Activated CD4-positive, alpha-beta T cell treated with anti-CD3 and anti-CD28 coated beads, Interleukin-2, amount 10 ng/mL, durations not matched to agents 7 days and 5 days (primary cell): ENCODE measurements at regions not wholly inside any gene's neighbourhood (a gene's known extent, or its start where the extent isn't known, plus 50 kb on each side); places are given as distances from the start of the nearest gene placed in this dataset.

Experiments
- CTCF ChIA-PET: fragments of 350-600 bp; sonication (Branson Sonifier 250); formaldehyde crosslinking; loops from one replicate; lab custom pipeline; 2021; ENCODE audit warnings: antibody characterized with exemption; lab: Charles Lee
- POLR2A ChIA-PET: fragments of 350-600 bp; sonication (Branson Sonifier 250); formaldehyde crosslinking; loops from one replicate; lab custom pipeline; 2021; ENCODE audit warnings: antibody characterized with exemption; lab: Charles Lee
- DNase-seq: peaks from one replicate; pipeline ENCODE4 v3.0.0-alpha.2; 2020
- H3K27ac Mint-ChIP-seq: one replicate; pipeline ENCODE4 v1.8.0; 2021; ENCODE audit warnings: mild to moderate bottlenecking, moderate library complexity, mixed read lengths
- H3K27me3 Mint-ChIP-seq: one replicate; pipeline ENCODE4 v1.8.0; 2021; ENCODE audit warnings: mixed read lengths
- H3K36me3 Mint-ChIP-seq: one replicate; pipeline ENCODE4 v1.8.0; 2021; ENCODE audit warnings: low read depth, mixed read lengths
- H3K4me1 Mint-ChIP-seq: one replicate; pipeline ENCODE4 v1.8.0; 2021; ENCODE audit warnings: mixed read lengths
- H3K4me3 Mint-ChIP-seq: one replicate; pipeline ENCODE4 v1.8.0; 2021; ENCODE audit warnings: mild to moderate bottlenecking, moderate library complexity, mixed read lengths
- H3K9me3 Mint-ChIP-seq: one replicate; pipeline ENCODE4 v1.8.0; 2021; ENCODE audit warnings: mixed read lengths

GRCh38 chr6:159343709-159344108 lies 174.5 kb downstream of the FNDC1 start:
- no peak for DNase-seq
- CTCF ChIA-PET, result no interaction called here
- H3K27me3 Mint-ChIP-seq, result peaks cover 23% of the 10 kb centered on the region
- H3K36me3 Mint-ChIP-seq, result no peaks in the 10 kb centered on the region
- no peak overlapping the region for H3K27ac Mint-ChIP-seq
- H3K4me3 Mint-ChIP-seq, result no peak overlapping the region
- POLR2A ChIA-PET, result no interaction called here
- peaks cover 4% of the 10 kb centered on the region for H3K9me3 Mint-ChIP-seq
- H3K4me1 Mint-ChIP-seq, result no peaks in the 10 kb centered on the region

- Mint-ChIP-seq H3K36me3 (no peaks in the 10 kb centered on the region), H3K27me3 (peaks cover 23% of the 10 kb centered on the region), H3K4me3 (no peak overlapping the region), H3K27ac (no peak overlapping the region), H3K9me3 (peaks cover 6% of the 10 kb centered on the region), H3K4me1 (no peaks in the 10 kb centered on the region)
- ChIA-PET POLR2A (no interaction called here), CTCF (no interaction called here)
- DNase-seq, result no peak
Observed at GRCh38 chr6:159342146-159342545, 172.9 kb downstream of the FNDC1 start.

GRCh38 chr6:159334068-159334467 lies 164.9 kb downstream of the FNDC1 start:
- Mint-ChIP-seq H3K36me3 (no peaks in the 10 kb centered on the region), H3K27me3 (peaks cover 2% of the 10 kb centered on the region), H3K27ac (no peak overlapping the region), H3K9me3 (peaks cover 7% of the 10 kb centered on the region), H3K4me3 (no peak overlapping the region), H3K4me1 (no peaks in the 10 kb centered on the region)
- ChIA-PET POLR2A (no interaction called here), CTCF (no interaction called here)
- DNase-seq, result no peak

- CTCF ChIA-PET, result no interaction called here
- Mint-ChIP-seq H3K4me3 (no peak overlapping the region), H3K36me3 (no peaks in the 10 kb centered on the region)
Observed at GRCh38 chr6:159331451-159331850, 162.3 kb downstream of the FNDC1 start.

GRCh38 chr6:159329081-159329480 lies 159.9 kb downstream of the FNDC1 start:
- Mint-ChIP-seq H3K9me3 (peaks cover 3% of the 10 kb centered on the region), H3K36me3 (no peaks in the 10 kb centered on the region), H3K4me1 (no peaks in the 10 kb centered on the region), H3K27me3 (no peaks in the 10 kb centered on the region), H3K27ac (no peak overlapping the region), H3K4me3 (no peak overlapping the region)
- no peak for DNase-seq
- POLR2A ChIA-PET, result no interaction called here
- CTCF ChIA-PET, result interaction anchor here (0.9 kb wide), 1 partner anchor 159 kb away, joined by 3 read pairs; no protein-coding TSS in a partner anchor

More at GRCh38 chr6:159331451-159331850, 162.3 kb downstream of the FNDC1 start:
- no peak overlapping the region for H3K27ac Mint-ChIP-seq
- H3K27me3 Mint-ChIP-seq, result no peaks in the 10 kb centered on the region
- H3K9me3 Mint-ChIP-seq, result peaks cover 3% of the 10 kb centered on the region
- POLR2A ChIA-PET, result no interaction called here
- DNase-seq, result no peak
- H3K4me1 Mint-ChIP-seq, result no peaks in the 10 kb centered on the region

- no peak overlapping the region for H3K27ac Mint-ChIP-seq
- no peak for DNase-seq
- H3K27me3 Mint-ChIP-seq, result no peaks in the 10 kb centered on the region
- ChIA-PET CTCF (interaction anchor here (1.9 to 2.0 kb wide), 2 partner anchors 15 to 20 kb away, joined by 4 to 5 read pairs; no protein-coding TSS in a partner anchor), POLR2A (no interaction called here)
- no peak overlapping the region for H3K4me3 Mint-ChIP-seq
- no peaks in the 10 kb centered on the region for H3K9me3 Mint-ChIP-seq
- no peaks in the 10 kb centered on the region for H3K36me3 Mint-ChIP-seq
- no peaks in the 10 kb centered on the region for H3K4me1 Mint-ChIP-seq
Observed at GRCh38 chr6:159328052-159328451, 158.9 kb downstream of the FNDC1 start.

- Mint-ChIP-seq H3K27me3 (peaks cover 9% of the 10 kb centered on the region), H3K36me3 (no peaks in the 10 kb centered on the region), H3K4me1 (no peaks in the 10 kb centered on the region), H3K27ac (no peak overlapping the region), H3K9me3 (no peaks in the 10 kb centered on the region), H3K4me3 (no peak overlapping the region)
- ChIA-PET POLR2A (no interaction called here), CTCF (no interaction called here)
- DNase-seq, result no peak
Observed at GRCh38 chr6:159325476-159325875, 156.3 kb downstream of the FNDC1 start.

GRCh38 chr6:159324596-159324995 lies 155.4 kb downstream of the FNDC1 start:
- Mint-ChIP-seq H3K36me3 (no peaks in the 10 kb centered on the region), H3K27ac (no peak overlapping the region), H3K4me1 (no peaks in the 10 kb centered on the region), H3K4me3 (no peak overlapping the region), H3K27me3 (peaks cover 16% of the 10 kb centered on the region), H3K9me3 (no peaks in the 10 kb centered on the region)
- ChIA-PET CTCF (no interaction called here), POLR2A (no interaction called here)
- no peak for DNase-seq
